ENCODE measurements at regions not wholly inside any gene's neighbourhood (a gene's known extent, or its start where the extent isn't known, plus 50 kb on each side); places are given as distances from the start of the nearest gene placed in this dataset.

GRCh38 chr7:41438705-41439514 lies 264.0 kb downstream of the INHBA start:
- TF ChIP-seq TOX (CRISPR knock-in tag; IDR thresholded peaks at IDR 0.05; ENCODE audit: borderline replicate concordance), result no peak
- no peak for TF ChIP-seq POU6F1 (CRISPR knock-in tag; IDR thresholded peaks at IDR 0.05; ENCODE audit: borderline replicate concordance, low read depth)
- no peak for TF ChIP-seq CREB5 (CRISPR knock-in tag; IDR thresholded peaks at IDR 0.05; ENCODE audit: low read depth)
- no peak for TF ChIP-seq PATZ1 (CRISPR knock-in tag; IDR thresholded peaks at IDR 0.05; ENCODE audit: borderline replicate concordance)
- TF ChIP-seq TCF4 (CRISPR knock-in tag; IDR thresholded peaks at IDR 0.05; ENCODE audit: borderline replicate concordance), result no peak
- no peak for TF ChIP-seq ZNF8 (CRISPR knock-in tag; IDR thresholded peaks at IDR 0.05)
- no peak for TF ChIP-seq CSDC2 (CRISPR knock-in tag; IDR thresholded peaks at IDR 0.05)
- no peak for TF ChIP-seq RARB (CRISPR knock-in tag; IDR thresholded peaks at IDR 0.05)

All from SK-N-SH treated with all-trans-retinoic acid at 6 μM for 48 hours (cell line).